NT2/D1 (cell line): ENCODE measurements at regions not wholly inside any gene's neighbourhood (a gene's known extent, or its start where the extent isn't known, plus 50 kb on each side); places are given as distances from the start of the nearest gene placed in this dataset.

ENCODE experiments used
- YY1 ChIP-seq: IDR thresholded peaks from 2 replicates; pipeline ENCODE4 v1.6.1; 2011; ENCODE audit not compliant: insufficient read length, insufficient read depth
- ZNF274 ChIP-seq: IDR thresholded peaks from 2 replicates; pipeline ENCODE4 v1.6.1; 2011; ENCODE audit warnings: mild to moderate bottlenecking, low read depth, low read length

DNA sequence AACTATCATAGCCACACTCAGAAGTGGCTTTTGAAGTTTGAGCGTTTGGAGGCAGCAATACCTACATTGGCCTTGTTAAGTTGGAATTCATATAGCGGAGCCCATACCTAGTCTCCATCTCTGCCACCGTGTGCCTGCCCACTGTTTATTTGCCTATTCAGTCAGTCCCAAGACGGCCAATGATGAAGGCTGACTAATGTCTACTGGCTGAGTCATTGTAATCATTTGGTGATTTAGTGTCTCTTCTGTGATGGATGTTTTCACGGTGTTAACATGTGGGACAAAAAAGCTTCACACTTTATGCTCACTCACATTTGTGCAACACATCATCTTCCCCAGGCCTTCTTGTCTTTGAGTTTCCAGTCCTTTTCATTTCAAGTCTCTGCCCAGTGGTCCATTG lies 92.6 kb upstream of the PBX1 start:
- TF ChIP-seq YY1 (no peak), ZNF274 (no peak)
